HL-60/S4 (cell line): ENCODE measurements at regions not wholly inside any gene's neighbourhood (a gene's known extent, or its start where the extent isn't known, plus 50 kb on each side); places are given as distances from the start of the nearest gene placed in this dataset.
"Not testable (repeated sequence)": the region's sequence is repeated elsewhere in the genome, so short reads cannot be mapped to it uniquely, and the experiment has no call there.

Source experiments
- in situ Hi-C: fragments of 300-500 bp; cut with MboI; formaldehyde crosslinking; loops from 2 replicates; pipeline ENCODE4 v1.14.3; 2022; ENCODE audit warnings: low sequenced_read_pairs

DNA sequence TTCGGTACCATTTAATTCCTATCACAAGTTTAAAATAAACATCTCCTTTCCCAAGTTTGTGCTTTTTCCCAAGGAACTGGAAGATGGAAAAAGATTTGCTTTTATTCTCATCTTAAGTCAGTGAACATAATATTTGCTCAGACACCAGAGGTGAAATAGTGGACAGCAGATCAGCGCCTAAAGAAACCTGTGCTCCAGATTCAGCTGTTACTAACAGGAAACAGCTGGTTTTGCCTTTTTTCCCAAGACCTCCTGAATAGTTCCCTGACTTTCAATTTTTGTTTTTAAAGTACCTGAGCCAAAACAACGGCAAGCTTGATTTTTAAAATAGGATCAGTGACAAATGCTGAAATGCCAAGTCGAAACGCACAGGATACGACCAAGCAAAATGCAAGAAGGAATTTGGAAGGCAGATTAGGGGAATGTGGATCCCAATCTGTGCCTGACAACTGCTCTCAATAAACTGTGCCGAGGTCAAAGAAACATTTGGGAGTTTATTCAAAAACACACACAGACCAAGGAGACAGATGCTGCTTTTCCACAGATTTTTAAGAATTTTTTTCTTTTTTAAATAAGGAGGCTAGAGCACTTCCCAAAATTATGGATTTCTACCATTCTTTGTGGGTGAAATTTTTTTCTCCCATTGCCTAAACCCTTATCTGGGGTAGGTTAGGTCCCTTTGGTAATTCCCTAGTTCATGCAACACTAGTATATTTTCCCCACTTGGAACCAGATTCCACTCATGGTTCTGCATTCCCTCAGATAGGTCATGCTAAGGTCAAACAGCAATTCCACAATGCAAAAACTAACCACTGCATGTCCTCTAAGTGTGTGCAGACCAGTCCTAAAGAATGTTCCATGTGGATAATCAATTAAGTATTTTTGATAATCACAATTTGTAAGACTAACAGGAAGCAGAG, 121.5 kb upstream of the PDE1A start:
- in situ Hi-C loops, result no loop called here

DNA sequence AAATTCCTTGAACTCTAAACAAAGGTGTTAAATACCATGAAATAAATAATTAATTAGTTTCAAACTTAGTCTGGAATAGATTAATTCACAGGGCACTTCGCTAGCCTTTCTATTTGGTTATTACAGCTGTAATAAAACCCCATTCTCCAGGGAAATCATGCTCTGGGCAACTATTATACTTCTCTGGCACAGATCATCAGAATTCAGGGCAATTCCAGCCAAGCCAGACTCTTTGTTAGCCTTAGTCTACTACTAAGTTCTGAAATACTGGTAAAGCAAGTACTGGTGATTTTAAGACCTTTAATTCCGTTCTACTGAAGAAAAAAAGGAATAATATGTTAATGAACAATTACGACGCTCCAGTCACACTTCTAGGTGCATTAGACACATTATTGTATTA, 123.4 kb upstream of the PDE1A start:
- in situ Hi-C loops, result no loop called here

DNA sequence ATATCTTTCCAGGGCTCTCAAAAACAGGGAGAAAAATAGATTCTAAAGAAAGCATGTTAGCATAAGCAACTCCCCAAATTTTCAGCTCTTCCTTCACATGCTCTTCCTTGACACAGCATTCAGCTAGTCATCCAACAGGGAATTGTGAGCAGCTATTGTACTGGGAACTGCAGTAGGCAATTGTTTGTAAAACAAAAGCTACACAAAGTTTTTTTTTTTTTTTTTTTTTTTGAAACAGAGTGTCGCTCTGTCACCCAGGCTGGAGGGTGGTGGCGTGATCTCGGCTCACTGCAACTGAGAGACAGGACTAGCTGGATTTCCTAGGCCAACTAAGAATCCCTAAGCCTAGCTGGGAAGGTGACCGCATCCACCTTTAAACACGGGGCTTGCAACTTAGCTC, 125.4 kb upstream of the PDE1A start:
- in situ Hi-C loops, result not testable (repeated sequence)

DNA sequence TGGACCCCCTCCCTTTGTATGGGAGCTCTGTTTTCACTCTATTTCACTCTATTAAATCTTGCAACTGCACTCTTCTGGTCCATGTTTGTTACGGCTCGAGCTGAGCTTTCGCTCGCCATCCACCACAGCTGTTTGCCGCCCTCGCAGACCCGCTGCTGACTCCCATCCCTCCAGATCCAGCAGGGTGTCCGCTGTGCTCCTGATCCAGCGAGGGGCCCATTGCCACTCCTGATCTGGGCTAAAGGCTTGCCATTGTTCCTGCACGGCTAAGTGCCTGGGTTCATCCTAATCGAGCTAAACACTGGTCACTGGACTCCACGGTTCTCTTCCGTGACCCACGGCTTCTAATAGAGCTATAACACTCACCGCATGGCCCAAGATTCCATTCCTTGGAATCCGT, 125.9 kb upstream of the PDE1A start:
- in situ Hi-C loops, result not testable (repeated sequence)

DNA sequence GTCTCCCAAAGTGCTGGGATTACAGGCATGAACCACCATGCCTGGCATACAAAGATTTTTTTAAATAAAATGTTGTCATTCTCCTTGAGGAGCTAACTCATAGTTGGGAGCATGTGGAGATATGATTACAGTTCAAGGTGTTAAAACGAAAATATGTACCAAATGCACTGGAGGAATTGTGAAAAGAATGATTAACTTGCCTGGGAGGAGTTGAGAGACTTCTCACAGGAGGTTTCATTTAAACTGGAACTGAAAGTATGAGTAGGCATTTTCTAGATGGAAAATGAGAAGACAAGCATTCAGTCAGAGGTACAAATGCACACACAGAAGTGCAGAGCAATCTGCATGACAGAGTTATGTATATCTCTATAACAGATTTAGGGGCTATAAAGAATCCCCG, 126.6 kb upstream of the PDE1A start:
- in situ Hi-C loops, result no loop called here

DNA sequence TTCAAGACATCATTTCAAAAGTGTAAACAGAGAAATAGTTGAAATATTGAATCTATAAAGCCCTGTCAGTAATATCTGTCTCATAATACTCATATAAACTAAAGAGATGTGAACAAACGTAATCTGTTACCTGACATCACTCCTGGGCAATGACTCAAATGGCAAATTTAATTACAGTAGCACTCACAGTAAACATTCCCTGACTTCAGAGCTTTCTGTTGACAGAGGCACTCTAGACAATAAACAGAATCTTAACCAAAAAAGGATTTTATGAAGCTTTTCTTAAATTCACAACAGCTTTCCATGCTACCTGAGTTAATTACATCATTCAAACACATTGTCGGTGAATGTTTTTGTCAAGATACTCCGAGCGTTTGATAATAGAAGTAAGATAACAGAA, 128.1 kb upstream of the PDE1A start:
- in situ Hi-C loops, result no loop called here

DNA sequence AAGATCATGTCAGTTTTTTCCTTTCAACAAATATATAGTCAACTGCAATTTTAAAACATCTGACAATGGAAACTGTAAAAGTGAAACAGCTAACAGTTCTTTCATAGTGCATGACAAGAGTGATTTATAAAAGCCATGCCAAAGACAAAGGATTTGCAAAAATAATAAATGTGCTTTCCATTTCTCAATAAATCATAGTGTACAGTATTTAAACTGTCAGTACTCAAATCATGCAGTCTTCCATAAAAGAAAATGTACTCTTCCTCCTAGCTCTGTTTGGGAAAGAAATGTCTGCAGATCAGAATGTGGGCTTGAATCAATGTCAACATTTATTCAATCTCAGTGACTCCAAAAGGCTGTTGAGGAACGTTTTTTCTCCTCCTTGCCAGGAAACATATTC, 131.7 kb upstream of the PDE1A start:
- in situ Hi-C loops, result no loop called here

DNA sequence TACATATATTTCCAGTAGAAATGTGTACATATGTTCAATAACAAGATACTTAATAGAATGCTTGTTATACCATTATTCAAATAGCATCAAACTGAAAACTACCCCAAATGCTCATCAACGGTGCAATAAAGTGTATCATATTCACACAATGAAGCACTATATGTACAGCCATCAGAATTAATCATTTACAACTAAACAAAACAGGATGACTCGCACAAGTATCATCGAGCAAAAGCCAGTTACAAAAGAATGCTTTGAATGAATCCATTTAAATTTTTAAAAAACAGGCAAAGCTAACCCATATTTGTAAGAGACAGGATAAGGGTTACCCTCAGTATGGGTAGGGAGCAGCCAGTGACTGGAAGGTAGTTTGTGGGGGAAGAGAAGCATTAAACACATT, 132.8 kb upstream of the PDE1A start:
- in situ Hi-C loops, result no loop called here

DNA sequence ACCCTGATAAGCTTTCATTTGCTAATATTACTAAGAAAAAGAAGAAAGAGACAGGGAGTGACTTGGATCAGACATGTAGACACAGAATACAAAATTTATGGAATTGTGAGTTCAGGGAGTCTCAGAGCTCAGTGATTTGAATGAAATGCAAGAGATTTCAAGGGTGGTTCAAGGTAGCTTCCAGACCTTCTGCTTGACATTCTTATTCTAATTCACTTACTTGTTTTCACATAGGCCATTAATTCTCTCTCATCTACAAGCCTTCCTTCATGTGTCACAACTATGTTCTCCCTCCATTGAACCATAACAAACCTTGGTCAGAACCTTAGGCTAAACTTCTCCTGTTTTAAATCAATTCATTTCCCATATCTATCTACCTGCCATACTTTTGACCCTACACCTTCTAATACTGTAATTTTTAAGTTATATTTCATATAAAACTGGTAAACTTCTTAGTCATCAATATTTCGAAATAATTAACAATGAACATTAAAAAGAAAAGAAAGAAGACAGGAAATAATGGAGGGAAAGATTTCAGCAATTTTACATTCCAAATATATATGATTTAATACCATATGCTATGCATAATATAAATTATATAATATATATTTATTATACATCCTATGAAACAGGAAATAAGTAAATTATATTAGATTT, 139.2 kb upstream of the PDE1A start:
- in situ Hi-C loops, result no loop called here

DNA sequence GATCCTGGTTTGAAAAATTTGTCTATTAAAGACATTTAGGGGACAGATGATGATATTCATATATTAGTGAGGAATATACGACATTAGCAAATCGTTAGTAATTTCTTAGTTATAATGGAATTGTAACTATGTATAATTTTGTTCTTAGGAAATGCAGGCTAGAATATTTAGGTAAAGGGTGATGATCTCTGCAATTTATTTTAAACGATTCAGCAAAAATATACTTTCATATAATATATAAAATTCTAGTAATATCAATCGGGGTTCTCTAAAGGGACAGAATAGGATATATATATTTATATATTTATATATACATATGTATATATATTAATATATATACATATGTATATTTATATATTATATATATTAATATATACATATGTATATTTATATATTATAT, 142.5 kb upstream of the DNAJC10 start:
- in situ Hi-C loops, result no loop called here

DNA sequence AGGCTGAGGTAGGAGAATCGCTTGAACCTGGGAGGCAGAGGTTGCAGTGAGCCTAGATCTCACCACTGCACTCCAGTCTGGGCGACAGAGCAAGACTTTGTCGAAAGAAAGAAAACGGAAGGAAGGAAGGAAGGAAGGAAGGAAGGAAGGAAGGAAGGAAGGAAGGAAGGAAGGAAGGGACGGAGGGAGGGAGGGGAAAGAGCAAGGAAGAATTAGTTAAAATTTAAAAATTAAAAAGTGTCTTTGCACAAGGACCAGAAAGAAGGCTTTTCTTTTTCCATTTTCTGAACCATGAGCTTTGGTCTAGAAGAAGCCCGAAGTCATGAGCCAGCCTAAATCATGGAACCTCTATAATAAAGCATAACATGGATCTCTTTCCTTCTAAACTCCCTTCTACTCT, 138.2 kb upstream of the DNAJC10 start:
- in situ Hi-C loops, result no loop called here

DNA sequence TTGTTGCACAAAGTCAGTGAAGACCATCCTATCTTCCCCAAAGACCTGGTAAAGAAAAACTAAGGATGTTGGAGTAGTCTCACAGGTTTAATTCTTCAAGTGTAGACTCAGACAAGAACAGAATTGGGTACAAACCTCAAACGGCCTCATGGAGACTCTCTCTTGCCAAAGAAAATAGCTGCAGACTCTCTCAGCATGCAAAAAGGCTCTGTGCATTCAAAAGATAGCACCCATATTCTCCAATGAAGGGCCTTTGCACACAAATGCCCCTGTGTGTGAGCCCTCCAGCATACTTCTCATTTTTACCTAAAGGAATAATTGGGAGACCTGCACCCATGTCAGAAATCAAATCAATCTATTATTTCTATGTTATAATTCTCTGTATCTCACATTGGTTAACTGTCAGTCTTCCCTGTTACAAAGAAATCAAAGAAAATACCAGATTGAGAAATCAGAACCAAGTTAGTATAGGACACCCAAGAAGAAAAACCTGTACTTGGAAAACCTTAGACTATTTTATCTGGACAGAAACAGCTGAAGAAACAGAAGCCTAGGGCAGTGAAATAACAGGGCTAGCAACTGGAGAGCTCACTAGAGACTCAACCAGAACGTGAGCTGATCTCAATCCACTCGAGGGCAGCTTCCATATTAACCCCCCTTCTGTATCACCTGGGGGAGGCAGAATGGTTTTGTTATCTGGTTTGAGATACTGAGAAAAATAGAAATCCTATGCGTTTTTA, 134.7 kb upstream of the DNAJC10 start:
- in situ Hi-C loops, result no loop called here

DNA sequence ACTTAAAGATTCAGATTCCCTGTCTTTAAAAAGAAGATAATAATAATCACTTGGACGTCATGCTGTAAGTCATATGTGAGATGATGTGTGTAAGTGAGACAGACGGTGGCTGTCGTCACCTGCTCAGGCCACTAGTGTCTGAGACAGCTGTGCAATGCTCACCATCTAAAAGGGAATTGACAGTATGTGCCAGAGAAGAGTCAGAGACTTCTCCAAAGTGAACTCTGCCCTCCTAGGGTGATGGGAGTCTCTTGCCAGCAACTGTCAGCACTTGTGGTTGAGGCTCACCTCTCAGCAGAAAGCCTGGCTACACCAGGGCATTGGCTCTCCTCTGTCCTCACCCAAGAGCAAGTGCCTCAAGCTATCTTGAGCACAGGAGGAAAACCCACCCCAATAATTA, 131.6 kb upstream of the DNAJC10 start:
- in situ Hi-C loops, result no loop called here

DNA sequence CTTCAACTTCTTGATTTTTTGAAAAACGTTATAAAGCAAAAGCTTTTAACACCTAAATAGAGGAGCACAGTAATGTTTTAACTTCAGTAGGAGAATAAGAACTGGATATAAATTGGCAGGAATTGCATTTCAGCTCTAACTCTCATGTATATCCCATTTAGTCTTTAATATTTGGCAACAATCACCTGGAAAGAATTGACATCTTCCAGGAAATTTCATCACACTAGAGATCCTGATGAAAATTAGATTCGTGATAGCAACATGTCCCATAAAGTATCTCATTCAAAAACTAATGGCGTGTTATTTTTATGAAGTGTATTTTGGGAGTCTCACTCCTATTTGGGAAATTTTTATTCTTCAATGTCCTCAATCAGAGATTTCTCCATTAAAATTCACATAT, 131.1 kb upstream of the DNAJC10 start:
- in situ Hi-C loops, result no loop called here

DNA sequence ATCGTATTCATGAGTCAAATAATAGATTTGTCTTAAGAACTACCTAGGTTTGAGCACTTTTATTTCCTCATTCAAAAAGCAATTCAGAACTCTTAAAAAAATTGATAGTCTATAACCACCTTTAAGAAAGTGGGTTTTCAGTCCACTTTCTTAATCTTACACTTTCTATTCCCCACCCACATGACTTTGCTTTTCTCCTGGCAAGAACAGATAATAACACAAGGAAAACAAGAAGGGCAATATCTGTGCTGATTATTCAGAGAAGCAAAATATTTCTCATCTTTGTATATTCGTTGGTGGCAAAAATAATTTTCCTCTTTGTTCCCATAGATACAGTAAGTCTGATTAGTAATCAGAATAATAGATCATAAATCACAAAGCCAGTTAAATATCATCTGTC, 130.6 kb upstream of the DNAJC10 start:
- in situ Hi-C loops, result no loop called here

DNA sequence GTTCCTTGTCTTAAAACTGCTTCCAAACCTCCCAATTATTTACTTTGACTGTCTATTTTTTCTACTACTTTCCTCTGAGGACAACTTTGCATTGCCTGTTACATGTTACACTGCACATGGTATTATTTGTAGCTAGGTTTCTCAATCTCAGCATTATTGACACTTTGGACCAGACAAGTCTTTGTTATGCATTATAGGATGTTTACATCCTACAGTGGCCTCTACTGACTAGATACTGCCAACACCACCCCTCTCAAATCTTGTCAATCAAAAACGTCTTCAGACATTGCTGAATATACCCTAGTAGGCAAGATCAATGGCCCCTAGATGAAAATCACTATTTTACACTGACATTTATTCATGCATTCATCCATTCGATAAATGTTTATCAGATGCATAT, 129.6 kb upstream of the DNAJC10 start:
- in situ Hi-C loops, result no loop called here

DNA sequence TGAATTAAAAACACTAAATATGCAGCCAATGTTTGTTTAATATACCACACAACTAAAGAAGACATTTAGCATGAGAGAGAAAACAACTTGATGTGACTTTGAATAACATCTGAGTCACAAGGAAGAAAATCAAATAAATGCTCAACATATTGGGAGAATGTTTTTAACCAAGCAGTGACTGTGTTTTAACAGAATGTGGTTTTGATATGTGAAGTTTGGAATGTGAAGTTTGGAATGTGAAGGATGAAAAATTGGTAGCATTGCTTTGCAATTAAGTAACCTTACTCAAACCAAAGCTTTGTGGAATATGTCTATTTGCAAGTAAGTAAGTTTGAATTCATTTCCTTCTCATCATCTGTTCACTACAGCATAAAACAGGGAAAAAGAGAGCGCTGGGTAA, 128.2 kb upstream of the DNAJC10 start:
- in situ Hi-C loops, result no loop called here

DNA sequence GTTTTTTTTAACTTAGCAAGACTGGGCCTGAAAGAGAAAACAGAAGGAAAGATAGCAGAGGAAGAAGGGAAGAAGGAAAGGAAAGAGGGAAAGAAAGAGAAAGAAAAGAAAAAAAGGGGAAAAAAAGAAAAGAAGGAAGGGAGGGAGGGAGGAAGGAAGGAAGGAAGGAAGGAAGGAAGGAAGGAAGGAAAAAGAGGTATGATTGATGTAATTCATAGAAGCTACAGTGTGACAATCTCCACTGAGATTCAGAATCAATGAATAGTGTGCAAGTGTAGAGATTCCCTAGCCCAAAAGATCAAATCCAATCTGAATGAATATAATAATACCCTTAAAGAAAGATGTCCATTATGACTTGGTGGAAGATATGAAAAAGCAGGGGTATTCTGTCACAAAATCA, 126.9 kb upstream of the DNAJC10 start:
- in situ Hi-C loops, result no loop called here

DNA sequence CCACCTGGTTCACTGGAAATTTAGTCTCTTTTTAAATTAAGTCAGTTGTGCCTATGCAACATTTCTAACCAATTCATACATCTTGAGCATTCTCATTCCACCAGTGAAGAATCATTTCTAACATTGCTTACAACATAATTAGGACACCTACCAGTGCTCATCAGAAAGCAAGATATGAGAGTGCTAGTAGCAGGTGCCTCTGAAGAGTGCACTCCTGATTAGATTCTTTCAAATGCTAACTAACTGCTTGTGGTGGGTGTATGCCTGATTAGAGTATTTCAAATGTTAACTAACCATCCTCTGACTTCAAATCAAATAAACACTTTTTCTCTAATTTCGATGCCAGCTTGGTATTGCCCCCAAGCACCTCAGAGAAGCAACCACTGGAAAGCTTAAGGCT, 124.3 kb upstream of the DNAJC10 start:
- in situ Hi-C loops, result no loop called here

DNA sequence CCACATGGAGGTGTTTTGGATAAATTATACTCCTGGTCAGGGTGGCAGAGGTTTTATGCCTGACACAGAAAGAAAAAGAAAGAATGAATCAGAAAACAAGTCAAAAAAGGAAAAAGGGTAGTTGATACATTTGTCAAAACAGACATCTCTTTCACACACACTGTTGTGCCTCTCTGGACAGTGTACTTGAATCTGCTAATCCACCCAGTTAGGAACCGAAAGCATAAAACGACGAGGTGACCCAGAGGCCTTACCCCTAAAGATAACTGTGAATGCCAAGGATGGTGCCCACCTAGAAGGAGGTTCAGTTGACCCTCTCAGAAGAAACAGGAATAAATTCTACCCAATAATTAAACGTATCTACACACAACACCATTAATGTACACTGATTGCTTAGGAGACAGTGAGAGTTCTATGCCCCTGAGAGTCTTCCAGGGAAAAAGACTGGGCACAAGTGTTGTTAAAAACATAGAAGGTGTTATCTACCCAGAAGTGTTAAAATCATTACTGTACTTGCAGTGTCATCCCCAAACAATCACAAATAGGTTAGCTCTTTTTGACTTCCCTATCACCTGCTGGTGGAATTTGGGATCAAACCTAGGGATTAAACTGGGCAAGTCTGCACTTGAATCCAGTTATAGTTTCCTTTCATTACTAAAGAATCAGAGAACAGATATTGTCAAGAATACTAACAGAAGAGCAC, 123.2 kb upstream of the DNAJC10 start:
- in situ Hi-C loops, result no loop called here

DNA sequence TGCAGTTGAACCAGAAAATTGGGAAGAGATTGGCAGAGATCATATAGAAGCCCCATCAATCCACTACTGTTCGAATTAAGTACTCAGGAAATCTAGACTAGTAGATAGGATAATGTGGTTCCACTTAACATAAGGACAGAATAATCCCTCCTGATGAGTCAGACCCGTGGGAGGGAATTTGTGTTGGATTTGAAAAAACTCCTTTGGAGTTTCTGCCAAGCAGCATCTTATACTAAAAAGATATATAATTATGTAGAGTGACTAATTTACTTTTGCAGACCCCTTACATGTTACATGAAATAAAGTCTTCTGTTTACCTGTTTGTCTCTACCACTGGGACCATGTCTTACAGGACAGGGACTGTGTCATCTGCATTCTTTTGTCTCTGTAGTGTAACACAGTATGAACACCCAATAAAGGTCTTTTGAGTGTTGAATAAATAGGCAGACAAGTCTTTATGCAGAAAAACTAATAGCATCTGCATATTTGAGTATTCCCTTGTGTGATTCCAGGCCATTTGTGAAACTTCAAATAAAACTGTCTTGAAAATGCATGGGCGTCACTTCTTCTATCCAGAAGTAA, 122.6 kb upstream of the DNAJC10 start:
- in situ Hi-C loops, result no loop called here
